Adrenal gland (tissue), 9 donors: ENCODE measurements at regions not wholly inside any gene's neighbourhood (a gene's known extent, or its start where the extent isn't known, plus 50 kb on each side); places are given as distances from the start of the nearest gene placed in this dataset.
A peak's percentile ranks its signal among the peaks of the same experiment; 100 is the strongest.

Source experiments
- DNase-seq, 7 donors: peaks; one replicate each; pipeline ENCODE4 v3.0.0-alpha.2; 2019 to 2020
- H3K27ac ChIP-seq, 5 donors: fragments of 200-600 bp; sonication (generic) in 4 of 5; 1 replicate in 3 of 5; 2 replicates in 2 of 5; pipeline versions ENCODE4 v1.5.1 to v1.8.0; 2016 to 2020; ENCODE audit warnings: mild to moderate bottlenecking in 1 of 5
- H3K27me3 ChIP-seq: fragments of 200-600 bp; 2 replicates; pipeline ENCODE4 v1.8.0; 2021
- H3K36me3 ChIP-seq, 2 donors: fragments of 200-600 bp; replicated peaks in 1 of 2; 1 replicate in 1 of 2; 2 replicates in 1 of 2; pipeline versions ENCODE4 v1.5.1 to v1.8.0; 2018 to 2022
- H3K4me1 ChIP-seq, 2 donors: fragments of 200-600 bp; replicated peaks in 1 of 2; 1 replicate in 1 of 2; 2 replicates in 1 of 2; pipeline versions ENCODE4 v1.5.1 to v1.8.0; 2018 to 2021
- H3K4me3 ChIP-seq, 4 donors: fragments of 200-600 bp; sonication (generic) in 3 of 4; one replicate each; pipeline ENCODE4 v1.5.1; 2016 to 2018
- H3K9me3 ChIP-seq, 3 donors: fragments of 200-600 bp; sonication (generic) in 1 of 3; replicated peaks in 1 of 3; 1 replicate in 2 of 3; 2 replicates in 1 of 3; pipeline versions ENCODE4 v1.5.1 to v1.8.0; 2016 to 2021
- CTCF ChIP-seq, 6 experiments: fragments of 450-650 bp in 4 of 6; fragments of 200-600 bp in 2 of 6; sonication (generic) in 1 of 6; IDR thresholded peaks; 1 replicate in 5 of 6; 2 replicates in 1 of 6; pipeline versions ENCODE4 v1.5.1 to v1.8.0; 2016 to 2021; ENCODE audit warnings: antibody characterized with exemption in 6 of 6, mild to moderate bottlenecking in 2 of 6, moderate library complexity in 1 of 6
- POLR2A ChIP-seq, 2 donors: fragments of 450-650 bp; IDR thresholded peaks; one replicate each; pipeline ENCODE4 v1.6.1; 2017; ENCODE audit warnings: antibody characterized with exemption in 2 of 2, mild to moderate bottlenecking in 2 of 2, moderate library complexity in 1 of 2
- WGBS, 4 donors: extraction: QIAGEN DNeasy Blood & Tissue Kit in 2 of 4; methylation state at CpG; one replicate each; pipeline versions ENCODE4 v1.1.5 to v1.1.7; 2013 to 2017; 5-methylcytosine and 5-hydroxymethylcytosine counted together
- intact Hi-C, 2 donors: fragments of 100-400 bp; cut with DNase I; formaldehyde crosslinking; loops; one replicate each; pipeline versions ENCODE4 v1.14.1 to v1.15.0; 2022 to 2023
- donor health status: healthy with polysubstance abuse.
- donor health status: Bipolar disorder and iron deficiency.
- donor health status: DM: yes; HTN: yes; CAD: no.
- donor health status: DM: no; HTN: no; CAD: no.
- donor health status: DM: no; HTN: no; CAD: no.

DNA sequence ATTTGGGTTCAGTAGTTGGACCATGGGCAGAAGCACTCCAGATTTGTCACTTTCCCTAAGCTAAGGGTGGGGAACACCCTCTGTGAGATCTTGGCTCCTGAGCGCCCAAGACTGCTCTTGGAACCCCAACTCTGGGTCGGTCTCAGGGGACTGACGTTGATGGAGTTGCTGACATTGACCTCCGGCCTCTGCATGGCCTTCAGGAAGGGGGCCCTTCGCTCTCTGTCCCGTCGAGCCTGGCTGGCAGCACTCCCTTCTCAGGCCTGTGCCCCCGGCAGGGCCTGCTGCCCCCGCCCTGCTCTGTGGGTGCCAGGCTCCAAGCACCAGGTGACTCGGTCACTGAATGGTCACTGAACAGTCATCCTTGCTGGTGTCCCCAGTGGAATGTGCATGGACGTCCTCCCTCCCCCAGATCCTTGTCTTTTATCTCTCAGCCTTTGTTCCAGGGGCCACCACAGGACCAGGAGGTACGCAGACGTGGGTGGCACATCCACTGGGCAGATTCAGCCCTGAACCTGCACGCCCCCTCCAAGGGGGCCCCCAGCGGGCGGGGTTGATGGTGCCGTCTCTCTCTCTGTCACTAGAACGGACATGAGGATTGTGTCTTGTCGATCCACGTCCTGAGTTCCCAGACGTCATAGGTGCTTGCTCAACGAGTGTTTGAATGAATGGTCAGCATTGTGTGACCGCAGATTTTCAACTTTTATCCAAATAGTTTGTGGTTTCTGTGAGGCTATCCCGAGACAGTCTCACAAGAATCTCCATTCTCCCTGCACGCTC lies 314.5 kb downstream of the SEC14L1 start:
- no peaks in the 10 kb centered on the region for H3K27me3 ChIP-seq
- TF ChIP-seq POLR2A (IDR thresholded peaks at IDR 0.05) = no peak
- TF ChIP-seq CTCF (IDR thresholded peaks at IDR 0.05) = no peak
- H3K4me1 ChIP-seq = peaks cover 25 to 59% of the 10 kb centered on the region in 2 donors
- no peaks in the 10 kb centered on the region for H3K36me3 ChIP-seq
- H3K27ac ChIP-seq = peak overlapping the region in 3 of 5 donors; percentile 42 to 77 (median 62)
- 55 to 74% (median 58%) methylated on average over 11 to 25 of the region's 25 CpGs for WGBS, 4 donors
- intact Hi-C loops = no loop called here
- H3K4me3 ChIP-seq = no peak overlapping the region
- no peak for DNase-seq
- H3K9me3 ChIP-seq = no peaks in the 10 kb centered on the region

DNA sequence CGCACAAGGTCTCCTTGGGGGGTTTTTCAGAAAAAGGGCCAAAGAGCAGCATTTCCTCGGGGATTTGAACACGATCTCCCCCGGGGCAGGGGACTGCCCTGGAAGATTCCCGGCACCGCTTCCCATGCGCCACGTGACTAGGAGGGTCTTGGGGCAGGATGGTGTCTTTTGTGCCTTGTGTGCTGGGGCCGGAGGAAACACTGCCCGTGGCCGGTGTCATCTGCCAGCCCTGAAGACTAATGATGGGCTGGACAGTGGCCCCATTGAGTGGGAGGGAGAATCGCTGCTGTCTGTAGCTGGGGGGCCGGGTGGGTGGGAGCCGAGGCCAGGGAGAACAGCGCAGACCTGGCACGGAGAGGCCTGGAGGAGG lies 315.1 kb downstream of the SEC14L1 start:
- H3K27me3 ChIP-seq = no peaks in the 10 kb centered on the region
- 71 to 81% (median 74%) methylated on average over 14 to 16 of the region's 16 CpGs for WGBS, 4 donors
- no peaks in the 10 kb centered on the region for H3K36me3 ChIP-seq
- no peak overlapping the region for H3K4me3 ChIP-seq
- intact Hi-C loops = no loop called here
- peaks cover 23 to 58% of the 10 kb centered on the region in 2 donors for H3K4me1 ChIP-seq
- H3K27ac ChIP-seq = peak overlapping the region in 2 of 5 donors; percentile 62 to 68
- no peak for DNase-seq
- H3K9me3 ChIP-seq = no peaks in the 10 kb centered on the region
- TF ChIP-seq POLR2A (IDR thresholded peaks at IDR 0.05) = no peak
- no peak for TF ChIP-seq CTCF (IDR thresholded peaks at IDR 0.05)

DNA sequence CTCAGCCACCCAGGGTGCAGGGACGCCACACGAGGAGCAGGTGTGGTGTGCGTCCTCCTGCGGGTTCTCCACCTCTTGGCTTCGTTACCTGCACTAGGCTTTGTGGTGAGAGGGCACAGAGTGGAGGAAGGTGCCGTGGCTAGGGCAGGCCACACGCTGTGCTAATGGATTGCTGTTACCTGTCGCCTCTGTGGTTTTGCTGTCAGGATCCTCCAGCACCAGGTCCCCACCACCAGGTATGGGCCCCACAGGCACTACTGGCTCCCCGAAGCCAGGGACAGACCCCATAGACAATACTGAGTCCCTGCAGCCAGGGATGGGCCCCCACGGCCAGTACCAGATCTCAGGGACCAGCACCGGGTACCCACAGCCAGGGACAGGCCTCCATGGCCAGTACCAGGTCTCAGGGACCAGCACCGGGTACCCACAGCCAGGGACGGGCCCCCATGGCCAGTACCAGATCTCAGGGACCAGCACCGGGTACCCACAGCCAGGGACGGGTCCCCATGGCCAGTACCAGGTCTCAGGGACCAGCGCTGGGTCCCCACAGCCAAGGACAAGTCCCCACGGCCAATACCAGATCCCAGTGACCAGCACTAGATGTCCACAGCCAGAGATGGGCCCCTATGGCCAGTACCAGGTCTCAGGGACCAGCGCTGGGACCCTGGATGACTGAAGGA lies 315.6 kb downstream of the SEC14L1 start:
- H3K9me3 ChIP-seq = no peaks in the 10 kb centered on the region
- H3K27me3 ChIP-seq = no peaks in the 10 kb centered on the region
- 89 to 97% (median 92%) methylated on average over 5 to 18 of the region's 18 CpGs for WGBS, 4 donors
- DNase-seq = no peak
- H3K4me1 ChIP-seq = peaks cover 21 to 58% of the 10 kb centered on the region in 2 donors
- peak overlapping the region in 2 of 5 donors; percentile 62 to 68 for H3K27ac ChIP-seq
- no peak overlapping the region for H3K4me3 ChIP-seq
- no peak for TF ChIP-seq POLR2A (IDR thresholded peaks at IDR 0.05)
- TF ChIP-seq CTCF (IDR thresholded peaks at IDR 0.05) = no peak
- intact Hi-C loops = no loop called here
- no peaks in the 10 kb centered on the region for H3K36me3 ChIP-seq

- Histone ChIP-seq H3K27me3 (no peaks in the 10 kb centered on the region), H3K9me3 (no peaks in the 10 kb centered on the region), H3K36me3 (no peaks in the 10 kb centered on the region), H3K27ac (peak overlapping the region in 1 of 5 donors; percentile 68), H3K4me1 (peaks cover 21 to 58% of the 10 kb centered on the region in 2 donors), H3K4me3 (no peak overlapping the region)
- TF ChIP-seq POLR2A (IDR thresholded peaks at IDR 0.05) = no peak
- no peak for TF ChIP-seq CTCF (IDR thresholded peaks at IDR 0.05)
- no peak for DNase-seq
- intact Hi-C loops = no loop called here
- WGBS, 4 donors = 73 to 89% (median 84%) methylated on average over 5 to 18 of the region's 18 CpGs
These were observed 316.3 kb downstream of the SEC14L1 start for GRCh38 chr17:77456951-77457548.
